IPS-15b (cell line): ENCODE measurements at regions not wholly inside any gene's neighbourhood (a gene's known extent, or its start where the extent isn't known, plus 50 kb on each side); places are given as distances from the start of the nearest gene placed in this dataset.
"Not testable (repeated sequence)": the region's sequence is repeated elsewhere in the genome, so short reads cannot be mapped to it uniquely, and the experiment has no call there.

Experiments
- H3K27me3 ChIP-seq: one replicate; pipeline ENCODE4 v1.6.1; 2013; ENCODE audit warnings: low read length; ENCODE audit not compliant: control insufficient read depth, insufficient read depth
- H3K36me3 ChIP-seq: one replicate; pipeline ENCODE4 v1.6.1; 2013; ENCODE audit warnings: low read length; ENCODE audit not compliant: control insufficient read depth, insufficient read depth
- H3K4me1 ChIP-seq: one replicate; pipeline ENCODE4 v1.6.1; 2013; ENCODE audit warnings: mild to moderate bottlenecking, low read length; ENCODE audit not compliant: control insufficient read depth, insufficient read depth
- H3K4me3 ChIP-seq: one replicate; pipeline ENCODE4 v1.5.1; 2013; ENCODE audit warnings: low read depth, low read length
- H3K9ac ChIP-seq: one replicate; pipeline ENCODE4 v1.6.1; 2013; ENCODE audit warnings: low read depth, mild to moderate bottlenecking, low read length
- H3K9me3 ChIP-seq: one replicate; pipeline ENCODE4 v1.6.1; 2013; ENCODE audit warnings: mild to moderate bottlenecking, low read length; ENCODE audit not compliant: control insufficient read depth, insufficient read depth

DNA sequence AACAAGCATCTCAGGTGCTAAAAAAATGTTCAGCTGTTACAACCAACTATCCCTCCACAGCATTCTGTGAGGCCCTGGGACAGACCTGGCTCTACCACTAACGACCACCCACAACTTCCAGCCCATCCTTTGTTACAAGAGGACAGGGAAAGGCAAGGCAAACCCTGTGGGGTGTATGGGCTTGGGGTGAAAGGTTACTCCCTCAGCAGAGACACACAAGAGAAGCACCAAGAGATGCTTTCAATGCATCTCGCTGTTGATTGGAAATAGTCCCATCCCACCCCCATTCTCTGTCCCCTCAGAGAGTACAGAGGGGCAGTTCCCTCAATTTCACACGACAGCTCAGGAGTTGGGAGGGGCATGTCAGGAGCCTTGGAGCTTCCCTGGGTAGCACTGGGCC lies 234.1 kb downstream of the CAAP1 start:
- H3K9me3 ChIP-seq, result no peaks in the 10 kb centered on the region
- no peak overlapping the region for H3K4me3 ChIP-seq
- no peaks in the 10 kb centered on the region for H3K36me3 ChIP-seq
- H3K4me1 ChIP-seq, result no peaks in the 10 kb centered on the region
- no peaks in the 10 kb centered on the region for H3K27me3 ChIP-seq
- H3K9ac ChIP-seq, result no peak overlapping the region

DNA sequence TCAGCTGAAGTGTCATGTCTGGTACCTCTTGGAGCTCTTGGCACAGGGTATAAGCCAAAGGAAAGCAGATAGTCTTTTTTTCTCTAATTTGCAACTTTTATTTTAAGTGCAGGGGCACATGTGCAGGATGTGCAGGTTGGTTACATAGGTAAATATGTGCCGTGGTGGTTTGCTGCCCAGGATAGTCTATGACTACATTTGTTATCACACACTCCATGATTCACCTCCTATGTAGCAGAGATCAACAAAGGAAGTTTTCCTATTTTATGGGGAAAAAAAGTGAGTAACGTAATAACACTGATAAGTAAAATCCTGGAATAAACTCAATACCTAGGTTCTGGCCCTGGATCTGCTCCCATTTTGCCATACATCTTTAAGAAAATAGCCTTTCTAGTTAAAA lies 234.6 kb downstream of the CAAP1 start:
- Histone ChIP-seq H3K4me1 (no peaks in the 10 kb centered on the region), H3K9ac (no peak overlapping the region), H3K9me3 (no peaks in the 10 kb centered on the region), H3K27me3 (no peaks in the 10 kb centered on the region), H3K36me3 (no peaks in the 10 kb centered on the region), H3K4me3 (no peak overlapping the region)

DNA sequence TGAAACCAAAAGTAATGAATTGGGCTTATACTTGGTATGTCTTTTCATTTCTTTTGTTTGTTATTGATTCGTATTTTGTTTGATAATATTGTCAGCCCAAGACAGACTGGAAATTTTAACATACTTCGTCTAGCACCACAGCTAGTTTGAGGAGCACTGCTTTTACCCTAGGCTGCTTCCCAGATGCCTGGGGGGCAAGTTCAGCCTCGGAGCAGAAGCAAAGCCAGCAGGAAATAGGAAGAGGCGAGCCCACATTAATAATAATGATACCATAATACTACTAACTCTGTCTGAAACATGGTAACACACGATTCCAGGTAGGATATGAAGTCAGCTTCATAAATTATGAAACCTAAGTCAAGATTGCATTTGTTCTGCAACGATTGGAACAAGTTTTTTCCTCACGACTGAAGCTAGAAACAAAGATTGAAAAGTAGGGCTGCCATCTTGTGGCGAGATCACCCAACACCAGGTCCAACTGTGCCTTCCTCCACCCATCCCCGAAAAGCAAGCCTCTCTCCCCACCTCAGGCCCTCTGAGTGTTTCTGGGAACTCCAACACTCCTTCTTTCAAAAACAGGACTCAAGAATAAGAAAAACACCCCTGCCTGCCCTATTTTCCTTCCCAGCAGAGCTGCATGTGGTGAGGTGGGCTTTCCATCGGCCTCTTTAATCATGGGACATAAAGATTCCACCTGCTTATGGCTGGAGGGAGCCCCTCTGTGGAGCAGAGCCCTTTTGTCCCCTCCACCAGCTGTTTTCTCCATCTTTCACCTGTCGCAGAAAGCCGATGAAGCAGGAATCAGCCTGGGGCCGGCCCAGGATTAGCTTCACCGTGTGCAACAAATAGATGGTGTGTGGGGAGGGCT lies 236.4 kb downstream of the CAAP1 start:
- no peak overlapping the region for H3K4me3 ChIP-seq

DNA sequence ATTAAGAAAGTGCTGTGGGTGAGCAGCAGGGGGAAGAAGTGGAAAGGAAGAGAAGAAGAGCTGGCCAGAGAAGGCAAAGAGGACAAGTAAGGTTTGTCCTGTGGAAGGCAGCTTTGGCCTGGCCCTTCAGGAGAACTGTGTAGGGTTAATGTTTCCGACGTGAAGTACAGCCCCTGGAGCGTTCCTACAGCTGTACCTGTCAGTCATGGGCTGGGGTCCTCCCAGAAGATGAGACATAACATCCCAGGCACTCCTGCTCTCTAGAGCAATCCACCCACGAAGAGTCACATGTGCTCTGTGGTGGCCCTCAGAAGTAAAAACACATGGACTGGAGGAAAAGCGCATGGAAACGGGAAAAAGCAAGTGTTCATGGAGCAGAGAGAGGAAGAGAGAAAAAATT lies 237.4 kb downstream of the CAAP1 start:
- Histone ChIP-seq H3K9me3 (no peaks in the 10 kb centered on the region), H3K4me3 (no peak overlapping the region), H3K27me3 (no peaks in the 10 kb centered on the region), H3K9ac (no peak overlapping the region), H3K4me1 (no peaks in the 10 kb centered on the region), H3K36me3 (no peaks in the 10 kb centered on the region)

More for the DNA sequence above, 236.4 kb downstream of the CAAP1 start:
- Histone ChIP-seq H3K27me3 (no peaks in the 10 kb centered on the region), H3K36me3 (no peaks in the 10 kb centered on the region), H3K9me3 (no peaks in the 10 kb centered on the region), H3K4me1 (no peaks in the 10 kb centered on the region), H3K9ac (no peak overlapping the region)

DNA sequence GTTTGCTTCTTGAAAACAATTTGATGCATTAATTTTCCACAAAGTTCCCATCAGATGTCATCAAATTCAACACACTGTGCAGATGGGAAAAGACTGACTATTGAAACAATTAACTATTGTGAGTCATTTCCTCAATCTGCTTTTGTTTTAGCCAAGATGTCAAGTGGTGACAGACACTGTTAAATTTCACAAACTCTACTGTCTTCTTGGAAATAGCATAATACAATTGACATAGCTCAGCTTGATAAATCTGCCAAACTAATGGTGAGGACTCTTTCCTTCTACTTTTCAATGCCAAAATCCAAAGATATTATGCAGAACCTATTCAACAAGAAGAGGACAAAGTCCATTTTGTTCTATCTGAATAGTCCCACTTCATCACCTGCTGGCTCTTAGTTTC lies 242.3 kb downstream of the CAAP1 start:
- Histone ChIP-seq H3K4me1 (no peaks in the 10 kb centered on the region), H3K27me3 (no peaks in the 10 kb centered on the region), H3K9me3 (no peaks in the 10 kb centered on the region), H3K9ac (no peak overlapping the region), H3K4me3 (no peak overlapping the region), H3K36me3 (no peaks in the 10 kb centered on the region)

DNA sequence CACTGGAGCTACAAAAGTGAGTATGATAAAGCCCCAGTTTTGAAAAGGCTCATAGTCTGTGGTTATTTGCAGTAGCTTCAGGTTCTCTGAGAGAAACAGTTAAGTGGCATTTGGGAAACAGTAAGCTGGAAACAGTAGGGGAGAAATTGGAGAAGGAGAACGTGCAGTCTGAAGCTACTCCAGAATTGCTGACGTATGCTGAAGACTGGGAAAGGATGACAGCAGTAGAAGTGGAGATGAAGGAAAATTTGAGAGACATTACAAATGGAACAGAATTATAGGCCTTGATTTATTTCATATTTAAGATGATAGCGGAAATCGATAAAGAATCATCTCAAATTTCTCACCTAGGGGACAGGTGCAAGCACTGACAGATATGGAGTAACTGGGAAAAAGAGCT lies 248.8 kb downstream of the CAAP1 start:
- H3K9me3 ChIP-seq, result no peaks in the 10 kb centered on the region
- peaks cover 13% of the 10 kb centered on the region for H3K27me3 ChIP-seq
- H3K9ac ChIP-seq, result no peak overlapping the region
- no peak overlapping the region for H3K4me3 ChIP-seq
- H3K4me1 ChIP-seq, result no peaks in the 10 kb centered on the region
- no peaks in the 10 kb centered on the region for H3K36me3 ChIP-seq

DNA sequence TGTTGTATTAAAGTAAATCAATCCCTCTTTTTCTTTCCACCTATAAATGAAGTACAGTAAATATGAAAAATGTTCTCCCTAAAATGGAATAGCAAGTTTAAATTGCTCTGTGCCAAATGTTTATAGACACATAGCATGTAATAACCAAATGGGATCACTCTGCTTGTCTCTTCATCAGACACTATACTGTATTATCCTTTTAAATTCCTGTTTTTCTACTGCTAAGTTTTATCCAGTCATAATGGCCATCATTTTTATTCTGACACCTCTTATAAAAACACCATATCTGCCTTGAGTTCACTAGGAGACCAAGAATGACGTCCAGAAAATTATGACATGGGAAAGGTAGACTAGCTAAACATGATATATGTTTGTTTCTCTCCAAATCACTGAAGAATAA lies 252.8 kb downstream of the CAAP1 start:
- Histone ChIP-seq H3K9me3 (no peaks in the 10 kb centered on the region), H3K4me3 (no peak overlapping the region), H3K27me3 (peaks cover 40% of the 10 kb centered on the region), H3K9ac (no peak overlapping the region), H3K4me1 (peaks cover 11% of the 10 kb centered on the region), H3K36me3 (no peaks in the 10 kb centered on the region)

DNA sequence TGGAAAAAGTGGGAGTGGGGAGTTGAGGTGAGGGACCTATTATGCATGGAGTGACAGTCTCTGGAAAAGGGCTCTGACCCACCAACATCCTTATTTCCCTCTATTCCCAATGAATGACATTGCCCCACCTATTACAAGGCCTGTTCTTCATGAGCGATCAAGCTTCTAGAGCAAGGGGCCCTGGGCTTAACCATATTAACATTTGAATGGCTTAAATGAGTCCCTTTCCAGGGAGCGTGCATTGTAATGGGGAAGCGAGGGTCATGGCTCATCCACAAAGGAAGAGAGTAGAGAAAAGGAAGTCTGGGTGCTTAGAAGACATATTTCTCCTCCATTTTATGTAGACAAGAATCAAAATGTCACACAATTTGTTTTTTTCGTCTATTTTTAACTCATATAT lies 255.5 kb downstream of the CAAP1 start:
- H3K4me1 ChIP-seq, result peaks cover 11% of the 10 kb centered on the region
- H3K9ac ChIP-seq, result no peak overlapping the region
- no peak overlapping the region for H3K4me3 ChIP-seq
- peaks cover 40% of the 10 kb centered on the region for H3K27me3 ChIP-seq
- no peaks in the 10 kb centered on the region for H3K36me3 ChIP-seq
- H3K9me3 ChIP-seq, result no peaks in the 10 kb centered on the region

DNA sequence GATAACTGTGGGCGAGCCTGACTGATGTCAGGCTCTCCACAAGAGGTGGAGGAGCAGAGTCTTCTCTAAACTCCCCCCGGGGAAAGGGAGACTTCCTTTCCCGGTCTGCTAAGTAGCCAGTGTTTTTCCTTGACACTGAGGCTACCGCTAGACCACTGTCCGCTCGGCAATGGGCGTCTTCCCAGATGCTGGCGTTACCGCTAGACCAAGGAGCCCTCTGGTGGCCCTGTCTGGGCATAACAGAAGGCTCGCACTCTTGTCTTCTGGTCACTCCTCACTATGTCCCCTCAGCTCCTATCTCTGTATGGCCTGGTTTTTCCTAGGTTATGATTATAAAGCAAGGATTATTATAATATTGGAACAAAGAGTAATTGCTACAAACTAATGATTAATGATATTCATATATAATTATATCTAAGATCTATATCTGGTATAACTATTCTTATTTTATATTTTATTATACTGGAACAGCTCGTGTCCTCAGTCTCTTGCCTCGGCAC lies 278.7 kb downstream of the CAAP1 start:
- not testable (repeated sequence) for H3K27me3 ChIP-seq, H3K9me3 ChIP-seq, H3K36me3 ChIP-seq, H3K9ac ChIP-seq, H3K4me1 ChIP-seq, H3K4me3 ChIP-seq

DNA sequence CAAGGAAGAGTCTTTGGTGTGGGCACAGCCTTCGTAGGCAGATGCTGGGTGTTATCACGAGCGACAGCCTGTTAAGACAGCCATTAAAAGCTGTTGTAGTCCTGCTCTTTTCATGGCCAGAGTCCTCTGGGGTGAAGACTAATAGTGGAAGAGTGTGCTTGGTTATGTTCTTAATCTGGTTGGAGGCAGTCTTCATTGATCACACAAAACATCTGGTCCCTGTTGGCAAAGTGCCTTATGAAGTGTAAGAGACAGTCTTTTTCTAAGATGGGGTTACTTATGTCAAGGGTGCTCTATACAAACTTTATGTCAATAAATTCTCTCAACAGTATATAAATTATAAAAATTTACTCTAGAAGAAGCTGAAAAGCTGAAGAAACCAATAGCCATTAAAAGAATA lies 280.4 kb downstream of the CAAP1 start:
- H3K4me1 ChIP-seq, result no peaks in the 10 kb centered on the region

DNA sequence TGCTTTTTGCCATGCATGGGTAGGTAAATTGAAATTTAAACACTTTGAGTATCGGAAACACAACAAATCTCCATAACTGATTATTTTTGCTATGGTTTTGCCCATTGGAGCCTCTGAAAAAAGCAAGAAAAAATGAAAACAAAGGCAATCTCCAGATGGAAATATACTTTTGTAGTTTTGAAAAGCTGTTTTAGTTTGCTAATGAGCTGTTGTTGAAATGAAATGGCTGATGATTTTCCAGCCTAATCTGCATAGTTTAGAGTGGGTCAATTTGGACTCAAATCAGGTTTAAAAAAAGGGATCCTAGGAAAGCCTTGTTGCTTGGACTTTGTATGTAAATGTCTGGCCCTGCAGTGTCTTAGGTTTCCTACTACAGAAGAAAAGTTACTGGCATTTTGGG lies 285.8 kb downstream of the CAAP1 start:
- peaks cover 19% of the 10 kb centered on the region for H3K4me1 ChIP-seq
- H3K27me3 ChIP-seq, result no peaks in the 10 kb centered on the region
- no peak overlapping the region for H3K4me3 ChIP-seq
- H3K9me3 ChIP-seq, result no peaks in the 10 kb centered on the region
- no peaks in the 10 kb centered on the region for H3K36me3 ChIP-seq
- no peak overlapping the region for H3K9ac ChIP-seq

More for the DNA sequence above, 280.4 kb downstream of the CAAP1 start:
- no peaks in the 10 kb centered on the region for H3K27me3 ChIP-seq
- no peaks in the 10 kb centered on the region for H3K36me3 ChIP-seq
- H3K9me3 ChIP-seq, result no peaks in the 10 kb centered on the region
- no peak overlapping the region for H3K9ac ChIP-seq
- H3K4me3 ChIP-seq, result no peak overlapping the region

DNA sequence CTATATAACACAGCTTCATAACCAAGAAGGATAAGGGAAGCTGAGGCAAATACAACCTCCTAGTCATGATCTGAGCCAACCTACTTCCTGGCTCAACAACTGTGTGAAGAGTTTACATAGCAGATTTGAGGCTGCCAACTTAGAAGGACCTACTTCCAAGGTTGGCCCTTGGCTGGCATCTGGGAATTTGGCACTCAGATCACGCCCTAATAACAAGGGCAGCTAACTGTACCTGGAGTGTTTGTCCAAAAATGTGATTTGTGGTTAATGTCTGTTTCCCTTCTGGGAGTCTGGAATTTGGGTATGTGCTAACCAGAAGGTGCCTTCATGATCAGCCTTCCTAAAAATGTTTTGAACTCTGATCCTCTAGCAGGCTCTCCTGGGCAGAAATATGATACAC lies 287.2 kb downstream of the CAAP1 start:
- H3K4me1 ChIP-seq, result peaks cover 19% of the 10 kb centered on the region
- H3K9ac ChIP-seq, result no peak overlapping the region
- H3K27me3 ChIP-seq, result no peaks in the 10 kb centered on the region
- no peaks in the 10 kb centered on the region for H3K36me3 ChIP-seq
- H3K9me3 ChIP-seq, result no peaks in the 10 kb centered on the region
- no peak overlapping the region for H3K4me3 ChIP-seq
